NCI-H748 treated with DMSO at 0.1 percent for 48 hours (cell line): ENCODE measurements at regions not wholly inside any gene's neighbourhood (a gene's known extent, or its start where the extent isn't known, plus 50 kb on each side); places are given as distances from the start of the nearest gene placed in this dataset.
A peak's percentile ranks its signal among the peaks of the same experiment; 100 is the strongest.

Experiments
- DNase-seq: peaks from one replicate; lab custom pipeline; 2025; lab: John Stamatoyannopoulos, UW

DNA sequence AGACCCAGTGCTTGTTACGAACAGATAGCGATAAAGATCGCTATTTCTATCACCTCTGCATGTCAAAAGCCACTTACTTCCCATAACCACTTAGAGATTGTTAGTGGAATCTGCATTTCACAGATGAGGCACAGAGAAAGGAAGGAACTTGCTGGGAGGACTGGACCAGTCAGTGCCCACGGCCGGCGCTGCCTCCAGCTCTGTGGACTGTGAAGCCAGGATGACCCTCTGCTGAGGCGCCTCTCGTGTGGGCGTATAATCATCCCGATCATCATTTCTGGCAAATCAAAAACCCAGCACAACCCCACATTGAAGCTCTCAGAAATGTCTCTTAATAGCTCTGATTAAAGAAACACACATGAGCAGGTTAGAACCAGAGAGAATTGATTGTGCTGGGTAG is 61.5 kb upstream of the ADRA2C start:
- no peak for DNase-seq

DNA sequence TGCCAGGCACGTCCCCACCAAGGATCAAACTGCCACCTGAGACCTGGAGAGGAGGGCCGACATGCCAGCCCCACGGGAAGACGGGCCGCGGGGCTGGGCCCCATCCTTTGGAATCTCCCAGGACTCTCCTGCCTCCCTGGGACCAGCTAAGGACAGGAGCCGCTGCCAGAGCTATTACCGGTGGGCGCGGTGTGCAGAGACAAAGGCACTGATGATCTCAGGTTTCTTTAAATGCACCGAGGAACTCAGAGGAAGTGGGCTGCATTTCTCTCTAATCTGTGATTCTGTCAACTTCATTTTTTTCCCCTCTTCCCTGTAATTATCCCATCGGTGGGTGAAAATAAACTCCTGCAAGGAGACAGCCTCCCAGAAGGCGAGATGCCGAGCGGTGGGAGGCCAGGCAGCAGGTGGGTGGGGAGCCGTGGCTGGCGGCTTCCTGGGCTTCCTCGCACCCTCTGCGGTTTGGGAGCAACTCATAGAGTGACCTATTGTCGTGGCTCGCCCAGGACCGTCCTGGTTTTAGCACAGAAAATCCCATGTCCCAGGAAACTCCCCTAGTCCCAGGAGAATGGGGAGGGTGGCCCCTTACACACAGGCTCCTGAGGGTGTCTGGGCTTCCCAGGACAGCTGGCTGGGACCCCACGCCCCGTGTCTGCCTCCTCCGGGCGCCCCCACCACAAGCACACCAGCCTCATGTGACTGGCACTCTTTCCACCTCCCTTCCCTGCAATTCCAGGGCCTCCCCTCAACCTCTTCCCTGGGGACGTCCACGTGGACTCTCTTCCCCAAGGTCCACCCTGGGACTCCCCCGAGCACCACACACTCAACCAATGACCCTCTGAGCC is 62.3 kb upstream of the ADRA2C start:
- peak; percentile 0 for DNase-seq

DNA sequence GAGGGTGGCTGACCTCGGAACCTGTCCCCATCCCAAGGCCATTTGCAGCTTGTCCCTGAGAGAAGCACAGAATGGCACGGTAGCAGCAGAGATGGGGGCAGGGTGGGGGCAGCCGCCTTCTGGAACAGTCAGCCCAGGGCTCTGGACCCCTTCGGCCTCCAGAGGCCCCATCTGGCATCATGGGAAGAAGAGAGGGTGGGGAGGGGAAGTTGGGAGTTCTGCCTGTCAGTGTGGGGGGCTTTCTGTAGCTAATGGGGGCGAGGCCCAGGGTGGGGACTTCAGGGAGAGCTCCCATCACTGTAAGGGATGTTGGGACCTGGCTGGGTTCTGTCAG is 62.9 kb upstream of the ADRA2C start:
- no peak for DNase-seq

- no peak for DNase-seq
Measured at GRCh38 chr4:3702561-3703221, 63.5 kb upstream of the ADRA2C start.

GRCh38 chr4:3701736-3702560 is 64.2 kb upstream of the ADRA2C start:
- no peak for DNase-seq

DNA sequence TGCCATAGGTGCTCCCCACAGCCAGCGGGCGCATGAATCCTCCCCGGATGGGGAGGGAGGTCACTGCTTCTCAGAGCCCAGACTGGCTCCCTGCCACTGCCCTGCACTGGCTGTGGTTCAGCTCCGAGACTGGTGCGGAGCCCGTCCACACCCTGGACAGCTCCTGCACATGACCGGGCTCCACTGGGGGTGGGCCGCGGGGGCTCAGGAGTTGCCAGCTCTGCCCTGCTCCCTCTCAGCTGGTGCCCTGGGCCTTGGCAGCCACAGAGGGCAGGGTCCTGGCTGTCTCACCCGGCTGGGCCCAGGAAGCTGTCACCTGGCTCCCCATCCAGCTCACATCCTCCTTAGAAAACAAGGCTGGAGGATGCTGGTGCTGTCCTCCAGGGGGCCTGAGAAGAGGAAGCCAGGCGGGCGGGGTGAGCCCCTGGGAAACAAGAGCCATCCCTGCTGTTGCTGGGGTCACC is 64.9 kb upstream of the ADRA2C start:
- DNase-seq, result no peak

- no peak for DNase-seq
Measured at GRCh38 chr4:3700736-3701135, 65.4 kb upstream of the ADRA2C start.

DNA sequence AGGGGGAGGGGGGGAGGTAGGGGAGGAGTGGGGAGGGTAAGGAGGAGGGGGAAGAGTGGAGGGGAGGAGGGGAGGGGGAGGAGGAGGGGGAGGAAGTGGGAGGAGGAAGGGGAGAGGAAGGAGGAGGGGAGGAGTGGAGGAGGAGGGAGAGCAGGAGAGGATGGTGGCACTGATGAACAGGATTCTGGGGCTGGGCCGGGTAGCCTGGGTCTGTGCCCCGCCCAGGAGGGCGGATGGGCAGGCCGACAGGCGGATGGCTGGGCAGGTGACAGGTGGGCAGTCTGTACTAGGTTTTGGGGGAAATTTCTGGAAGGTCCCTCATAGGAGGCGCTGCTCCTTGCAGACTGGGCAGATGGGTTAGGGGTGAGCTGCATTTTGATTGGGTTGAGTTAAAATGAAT is 66.0 kb upstream of the ADRA2C start:
- no peak for DNase-seq

- DNase-seq, result no peak
Measured at GRCh38 chr4:3699678-3700077, 66.5 kb upstream of the ADRA2C start.

DNA sequence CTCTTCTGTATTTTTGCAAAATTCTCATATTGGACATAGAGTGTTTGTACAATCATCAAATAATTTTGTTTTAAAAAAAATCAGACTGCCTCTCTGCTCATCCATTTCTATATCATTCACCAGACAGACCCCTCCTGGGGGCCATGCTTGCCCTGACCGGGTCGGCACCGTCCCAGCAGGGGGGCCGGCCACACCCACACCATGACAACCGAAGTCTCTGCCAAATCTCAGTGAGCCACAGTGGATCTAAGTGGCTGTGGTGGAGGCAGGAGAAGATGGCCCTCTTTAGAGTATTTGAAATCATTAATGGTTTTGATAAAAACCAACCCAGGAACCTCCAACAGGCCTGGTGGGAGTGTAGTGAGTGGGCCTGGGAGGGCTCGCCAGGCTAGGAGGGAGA is 66.9 kb upstream of the ADRA2C start:
- DNase-seq, result no peak

- no peak for DNase-seq
Measured at GRCh38 chr4:3697033-3697432, 69.2 kb upstream of the ADRA2C start.

GRCh38 chr4:3690551-3691152 is 75.5 kb upstream of the ADRA2C start:
- no peak for DNase-seq

GRCh38 chr4:3689576-3690550 is 76.3 kb upstream of the ADRA2C start:
- DNase-seq, result no peak

DNA sequence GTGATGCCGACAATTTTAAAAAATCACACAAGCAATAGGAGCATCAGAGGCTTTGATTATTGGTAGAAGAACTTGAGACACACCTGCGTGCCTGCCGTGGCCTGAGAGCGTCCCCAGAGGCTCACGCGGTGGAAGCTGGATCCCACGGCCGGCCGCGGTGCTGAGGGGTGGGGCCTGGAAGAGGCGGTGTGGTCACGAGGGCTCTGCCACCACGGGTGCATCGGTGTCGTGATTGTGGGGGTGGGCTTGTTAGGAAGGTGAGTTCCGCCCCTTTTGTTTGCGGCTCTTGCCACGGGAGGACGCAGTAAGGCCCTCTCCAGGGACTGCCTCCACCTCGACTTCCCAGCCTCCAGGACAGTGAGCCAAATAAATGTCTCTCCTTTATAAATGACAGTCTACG is 77.2 kb upstream of the ADRA2C start:
- DNase-seq, result no peak

GRCh38 chr4:3688018-3688998 is 77.9 kb upstream of the ADRA2C start:
- DNase-seq, result no peak

DNA sequence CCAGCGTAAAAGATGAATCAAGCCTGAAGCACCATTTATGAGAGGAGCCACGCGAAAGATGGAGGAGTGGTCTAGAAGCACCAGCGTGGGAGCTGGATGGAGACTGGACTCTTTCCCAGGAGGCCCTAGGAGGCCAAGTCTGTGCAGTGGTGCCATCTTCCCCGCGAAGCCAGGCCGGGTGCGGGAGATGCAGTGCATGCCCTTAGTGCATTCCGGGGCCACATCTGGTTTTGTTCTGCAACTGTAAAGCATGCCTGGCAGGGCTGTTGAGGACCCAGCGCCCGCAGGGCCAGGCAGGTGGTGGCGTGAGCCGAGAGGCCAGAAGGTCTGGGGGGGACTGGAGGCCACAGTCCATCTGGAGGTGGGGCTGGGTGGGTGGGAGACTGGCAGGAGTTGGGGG is 78.6 kb upstream of the ADRA2C start:
- no peak for DNase-seq

GRCh38 chr4:3686753-3687152 is 79.4 kb upstream of the ADRA2C start:
- no peak for DNase-seq

DNA sequence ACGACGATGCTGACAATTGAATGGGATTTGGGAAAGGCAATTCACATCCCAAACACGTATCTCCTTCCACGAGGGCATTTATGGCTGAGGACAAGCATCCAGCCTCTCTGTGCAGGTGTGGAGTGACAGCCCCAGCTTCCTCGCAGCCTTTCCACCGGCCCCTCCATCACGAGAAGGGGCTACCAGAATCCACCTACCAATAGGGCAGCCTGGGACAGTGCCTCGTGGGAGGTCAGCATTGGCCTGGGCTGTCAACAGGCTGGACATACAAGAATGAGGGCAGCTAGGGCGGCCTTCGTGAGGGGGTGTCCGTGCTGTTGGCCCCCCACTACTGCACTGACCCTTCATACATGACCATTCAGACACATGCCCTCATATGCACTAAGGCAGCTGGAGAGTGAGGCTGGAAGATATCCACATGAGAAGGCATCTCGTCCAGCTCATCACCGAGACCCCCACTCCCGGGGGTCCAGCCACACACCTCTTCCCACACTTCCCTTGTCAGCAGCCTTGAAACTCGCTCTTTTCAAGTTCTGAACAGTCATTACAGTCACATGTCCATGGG is 81.0 kb upstream of the ADRA2C start:
- DNase-seq, result no peak

DNA sequence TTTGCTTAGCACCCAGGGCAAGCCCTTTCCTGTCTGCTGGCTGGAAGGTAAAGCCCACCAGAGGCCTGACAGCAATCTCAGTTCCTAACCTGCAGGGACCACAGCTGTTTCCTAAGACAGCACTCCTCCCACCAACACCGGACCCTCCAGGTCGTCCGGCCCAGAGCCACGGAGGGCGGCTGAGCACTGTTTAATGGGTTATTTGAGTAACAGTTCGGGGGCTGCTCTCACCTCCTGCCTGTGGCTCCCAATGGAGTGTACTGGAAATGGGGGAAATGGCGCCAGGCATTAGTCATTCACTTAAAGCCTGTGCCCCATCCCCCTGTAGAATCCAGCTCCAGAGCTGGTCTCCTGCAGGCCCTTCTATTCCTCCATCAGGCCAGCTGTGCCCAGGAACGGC is 81.6 kb upstream of the ADRA2C start:
- no peak for DNase-seq
